Psoas muscle (tissue), 7 donors: ENCODE measurements at regions not wholly inside any gene's neighbourhood (a gene's known extent, or its start where the extent isn't known, plus 50 kb on each side); places are given as distances from the start of the nearest gene placed in this dataset.

Experiments used
- ATAC-seq, 4 donors: fragments of 200-7000 bp; cut with Tn5 transposase; one replicate each; pipeline ENCODE4 v1.9.1; 2020; ENCODE audit warnings: moderate library complexity in 3 of 4, mild to moderate bottlenecking in 2 of 4
- DNase-seq, 2 donors: peaks; one replicate each; pipeline ENCODE4 v3.0.0-alpha.2; 2020
- H3K27ac ChIP-seq: fragments of 200-600 bp; one replicate; pipeline ENCODE4 v1.8.0; 2022
- H3K27me3 ChIP-seq, 3 donors: fragments of 200-600 bp in 1 of 3; one replicate each; pipeline versions ENCODE4 v1.6.1 to v1.8.0; 2013 to 2022; ENCODE audit warnings: low read length in 2 of 3, mild to moderate bottlenecking in 2 of 3, moderate library complexity in 1 of 3; ENCODE audit not compliant: insufficient read depth in 3 of 3
- H3K36me3 ChIP-seq, 2 donors: fragments of 200-600 bp in 1 of 2; one replicate each; pipeline versions ENCODE4 v1.6.1 to v1.8.0; 2013 to 2022; ENCODE audit warnings: low read depth in 1 of 2, mild to moderate bottlenecking in 1 of 2, moderate library complexity in 1 of 2; ENCODE audit not compliant: insufficient read depth in 1 of 2
- H3K4me1 ChIP-seq: fragments of 200-600 bp; one replicate; pipeline ENCODE4 v1.8.0; 2022
- H3K4me3 ChIP-seq: fragments of 200-600 bp; one replicate; pipeline ENCODE4 v1.8.0; 2022; ENCODE audit warnings: mild to moderate bottlenecking
- H3K9me3 ChIP-seq: fragments of 200-600 bp; one replicate; pipeline ENCODE4 v1.8.0; 2022
- WGBS, 3 donors: extraction: QIAGEN DNeasy Blood & Tissue Kit; methylation state at CpG; one replicate each; pipeline versions ENCODE4 v1.1.6 to v1.1.7; 2013; 5-methylcytosine and 5-hydroxymethylcytosine counted together
- intact Hi-C, 2 donors: fragments of 100-400 bp; cut with DNase I; formaldehyde crosslinking; loops; one replicate each; pipeline versions ENCODE4 v1.11.0 to v1.14.2; 2022
- TF ChIP-seq, protein P1 (sequence below): fragments of 200-600 bp; IDR thresholded peaks from one replicate; pipeline ENCODE4 v1.8.0; 2022; ENCODE audit warnings: antibody characterized with exemption
- donor health status: healthy with polysubstance abuse.
- donor health status: DM: no; HTN: no; CAD: no; lungs with moderate emphysema.
- donor health status: Bipolar disorder and iron deficiency.
- donor health status: healthy.
- donor health status: DM: yes; HTN: yes; CAD: no.
- donor health status: DM: no; HTN: no; CAD: no.
- donor health status: DM: yes; HTN: yes; CAD: no.

DNA sequence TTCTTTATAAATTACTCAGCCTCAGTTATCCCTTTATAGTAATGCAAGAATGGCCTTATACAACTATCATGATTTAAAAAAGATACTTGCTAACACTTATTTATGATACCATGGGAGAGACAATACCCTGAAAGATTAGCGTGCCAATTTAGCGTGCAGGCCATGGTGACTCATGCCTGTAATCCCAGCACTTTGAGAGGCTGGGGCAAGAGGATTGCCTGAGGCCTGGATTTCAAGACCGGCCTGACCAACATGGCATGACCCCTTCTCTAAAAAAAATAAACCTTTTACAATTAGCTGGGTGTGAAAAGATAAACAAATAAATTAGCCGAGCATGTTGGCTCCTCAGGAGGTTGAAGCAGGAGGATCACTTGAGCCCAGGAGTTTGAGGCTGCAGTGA lies 493.4 kb upstream of the FSIP2 start:
- 82 to 91% (median 86%) methylated on average over 4 of the region's 4 CpGs for WGBS, 3 donors
- ATAC-seq (no peak), DNase-seq (no peak)
- intact Hi-C loops = no loop called here
- Histone ChIP-seq H3K27ac (no peak overlapping the region), H3K4me1 (no peaks in the 10 kb centered on the region), H3K27me3 (no peaks in the 10 kb centered on the region), H3K36me3 (no peaks in the 10 kb centered on the region), H3K4me3 (no peak overlapping the region), H3K9me3 (peaks cover 4% of the 10 kb centered on the region)
- TF ChIP-seq, protein P1, sequence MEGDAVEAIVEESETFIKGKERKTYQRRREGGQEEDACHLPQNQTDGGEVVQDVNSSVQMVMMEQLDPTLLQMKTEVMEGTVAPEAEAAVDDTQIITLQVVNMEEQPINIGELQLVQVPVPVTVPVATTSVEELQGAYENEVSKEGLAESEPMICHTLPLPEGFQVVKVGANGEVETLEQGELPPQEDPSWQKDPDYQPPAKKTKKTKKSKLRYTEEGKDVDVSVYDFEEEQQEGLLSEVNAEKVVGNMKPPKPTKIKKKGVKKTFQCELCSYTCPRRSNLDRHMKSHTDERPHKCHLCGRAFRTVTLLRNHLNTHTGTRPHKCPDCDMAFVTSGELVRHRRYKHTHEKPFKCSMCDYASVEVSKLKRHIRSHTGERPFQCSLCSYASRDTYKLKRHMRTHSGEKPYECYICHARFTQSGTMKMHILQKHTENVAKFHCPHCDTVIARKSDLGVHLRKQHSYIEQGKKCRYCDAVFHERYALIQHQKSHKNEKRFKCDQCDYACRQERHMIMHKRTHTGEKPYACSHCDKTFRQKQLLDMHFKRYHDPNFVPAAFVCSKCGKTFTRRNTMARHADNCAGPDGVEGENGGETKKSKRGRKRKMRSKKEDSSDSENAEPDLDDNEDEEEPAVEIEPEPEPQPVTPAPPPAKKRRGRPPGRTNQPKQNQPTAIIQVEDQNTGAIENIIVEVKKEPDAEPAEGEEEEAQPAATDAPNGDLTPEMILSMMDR = no peak

DNA sequence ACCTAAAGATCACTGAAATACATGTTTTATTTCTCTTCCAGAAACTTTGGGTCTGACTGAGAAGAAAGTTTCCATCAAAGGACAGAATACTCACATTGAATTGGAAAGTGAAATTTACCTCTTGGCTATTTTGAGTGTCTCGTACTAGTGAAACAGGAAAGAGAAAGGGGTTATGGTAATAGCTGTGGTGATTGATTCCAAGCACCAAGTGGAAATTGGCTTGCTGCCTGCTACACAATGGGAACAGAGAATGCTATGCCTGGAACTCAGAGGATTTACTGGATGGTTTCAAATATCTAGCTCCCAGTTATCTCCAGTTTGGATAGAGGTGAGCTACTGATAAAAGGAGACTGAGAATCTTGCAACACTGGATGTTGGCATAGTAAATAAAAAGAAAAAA lies 492.8 kb upstream of the FSIP2 start:
- TF ChIP-seq, protein P1 = no peak
- WGBS, 3 donors = 22 to 29% (median 24%) methylated on average over 1 of the region's 1 CpG
- H3K9me3 ChIP-seq = peaks cover 4% of the 10 kb centered on the region
- H3K4me1 ChIP-seq = no peaks in the 10 kb centered on the region
- DNase-seq (no peak), ATAC-seq (no peak)
- no peak overlapping the region for H3K4me3 ChIP-seq
- H3K36me3 ChIP-seq = no peaks in the 10 kb centered on the region
- intact Hi-C loops = no loop called here
- H3K27me3 ChIP-seq = no peaks in the 10 kb centered on the region
- no peak overlapping the region for H3K27ac ChIP-seq

DNA sequence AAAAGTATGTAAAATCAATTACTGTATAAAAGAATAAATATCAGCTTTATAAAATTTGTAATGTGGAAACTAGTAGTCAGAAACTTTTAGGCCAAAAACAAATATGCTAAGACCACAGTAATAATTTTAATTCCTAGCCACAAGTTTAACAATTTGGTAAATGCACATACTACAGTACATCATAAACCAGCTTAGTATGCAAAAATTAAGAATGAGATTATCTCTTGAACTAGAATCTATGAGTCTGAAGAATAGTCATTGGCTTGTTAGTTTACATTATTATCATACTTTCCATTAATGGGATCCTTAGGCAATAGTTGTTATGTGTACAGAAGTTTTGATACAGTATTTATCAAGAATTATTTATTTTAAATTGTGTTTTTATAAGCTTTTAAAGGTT lies 491.9 kb upstream of the FSIP2 start:
- ATAC-seq (no peak), DNase-seq (no peak)
- H3K27me3 ChIP-seq = no peaks in the 10 kb centered on the region
- peaks cover 4% of the 10 kb centered on the region for H3K9me3 ChIP-seq
- intact Hi-C loops = no loop called here
- H3K4me1 ChIP-seq = no peaks in the 10 kb centered on the region
- no peak overlapping the region for H3K27ac ChIP-seq
- TF ChIP-seq, protein P1 = no peak
- H3K36me3 ChIP-seq = no peaks in the 10 kb centered on the region
- no peak overlapping the region for H3K4me3 ChIP-seq

DNA sequence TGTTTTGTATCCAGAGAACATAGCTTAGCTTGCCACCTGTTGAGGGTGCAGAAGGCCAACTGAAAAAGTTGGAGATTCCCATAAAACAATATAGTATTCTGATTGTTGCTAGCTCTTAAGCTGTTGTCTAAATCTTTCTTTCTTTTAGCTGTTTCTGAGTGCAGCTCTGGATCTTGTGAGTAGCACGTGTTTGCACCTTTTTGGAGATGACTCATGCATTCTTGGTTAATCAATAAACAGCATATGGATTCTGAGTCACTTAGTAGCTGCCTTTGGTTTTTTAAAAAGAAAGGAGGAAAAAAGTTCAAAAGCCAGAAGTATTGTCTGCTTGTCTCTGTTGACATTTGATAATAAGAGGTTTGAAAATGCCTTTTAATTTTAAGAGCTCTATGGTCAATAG lies 483.0 kb upstream of the FSIP2 start:
- ATAC-seq = no peak
- H3K27ac ChIP-seq = no peak overlapping the region
- no peaks in the 10 kb centered on the region for H3K36me3 ChIP-seq
- no peaks in the 10 kb centered on the region for H3K9me3 ChIP-seq
- H3K4me1 ChIP-seq = no peaks in the 10 kb centered on the region
- 24 to 48% (median 35%) methylated on average over 1 of the region's 1 CpG for WGBS, 3 donors
- DNase-seq = no peak
- intact Hi-C loops = no loop called here
- TF ChIP-seq, protein P1 = no peak
- no peaks in the 10 kb centered on the region for H3K27me3 ChIP-seq
- H3K4me3 ChIP-seq = no peak overlapping the region

DNA sequence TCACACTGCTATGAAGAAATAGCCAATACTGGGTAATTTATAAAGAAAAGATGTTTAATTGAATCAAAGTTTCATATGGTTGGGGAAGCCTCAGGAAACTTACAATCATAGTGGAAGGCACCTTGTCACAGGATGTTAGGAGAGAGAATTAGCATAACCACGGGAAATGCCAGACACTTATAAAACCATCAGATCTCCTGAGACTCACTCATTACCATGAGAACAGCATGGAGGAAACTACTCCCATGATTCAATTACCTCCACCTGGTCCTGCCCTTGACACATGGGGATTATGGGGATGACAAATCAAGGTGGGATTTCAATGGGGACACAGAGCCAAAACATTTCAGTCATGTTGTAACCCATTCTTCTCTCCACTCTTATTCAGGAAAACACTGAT lies 472.9 kb upstream of the FSIP2 start:
- WGBS, 3 donors = 18 to 57% (median 55%) methylated on average over 1 of the region's 1 CpG
- no peak for ATAC-seq
- H3K27me3 ChIP-seq = no peaks in the 10 kb centered on the region
- H3K27ac ChIP-seq = no peak overlapping the region
- no peaks in the 10 kb centered on the region for H3K9me3 ChIP-seq
- no peaks in the 10 kb centered on the region for H3K36me3 ChIP-seq
- TF ChIP-seq, protein P1 = no peak
- H3K4me3 ChIP-seq = no peak overlapping the region
- intact Hi-C loops = no loop called here
- H3K4me1 ChIP-seq = no peaks in the 10 kb centered on the region
- no peak for DNase-seq
